ENCODE measurements at regions not wholly inside any gene's neighbourhood (a gene's known extent, or its start where the extent isn't known, plus 50 kb on each side); places are given as distances from the start of the nearest gene placed in this dataset.

- no peak for TF ChIP-seq POLR2AphosphoS5 (IDR thresholded peaks at IDR 0.05; ENCODE audit: low read depth, low read length)
- TF ChIP-seq POLR2A (IDR thresholded peaks at IDR 0.05; ENCODE audit: low read depth, low read length) = no peak
- no peak for TF ChIP-seq TAF1 (IDR thresholded peaks at IDR 0.05; ENCODE audit: low read depth, low read length)
- TF ChIP-seq PAX5 (IDR thresholded peaks at IDR 0.05; ENCODE audit: insufficient read depth, low read length, severe bottlenecking) = no peak
Observed at GRCh38 chr13:85601526-85601925, 197.7 kb downstream of the SLITRK6 start.

Data from GM12891 (cell line).